HT-29 (cell line): ENCODE measurements at regions not wholly inside any gene's neighbourhood (a gene's known extent, or its start where the extent isn't known, plus 50 kb on each side); places are given as distances from the start of the nearest gene placed in this dataset.

Experiments used
- DNase-seq: peaks from one replicate; pipeline ENCODE4 v3.0.0-alpha.2; 2015; ENCODE audit warnings: low spot score

DNA sequence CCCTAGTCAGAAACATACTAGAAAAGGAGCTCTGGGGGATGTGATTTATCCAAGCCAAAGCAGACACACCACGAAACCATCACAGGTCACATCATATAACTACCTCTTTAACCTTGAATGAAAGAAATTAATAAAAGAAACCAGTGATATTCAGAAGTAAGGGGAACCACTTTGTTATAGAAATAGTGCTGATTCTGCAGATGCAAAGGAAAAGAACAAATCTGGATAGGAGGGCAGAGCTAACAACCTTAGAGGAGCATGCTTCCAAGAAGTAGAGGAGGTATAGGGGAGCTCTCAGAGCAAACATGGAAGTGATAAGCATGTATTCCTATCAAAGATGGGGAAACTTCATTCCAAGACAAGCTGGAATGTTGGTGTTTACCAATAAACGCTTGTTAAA, 117.0 kb upstream of the MDM1 start:
- no peak for DNase-seq

DNA sequence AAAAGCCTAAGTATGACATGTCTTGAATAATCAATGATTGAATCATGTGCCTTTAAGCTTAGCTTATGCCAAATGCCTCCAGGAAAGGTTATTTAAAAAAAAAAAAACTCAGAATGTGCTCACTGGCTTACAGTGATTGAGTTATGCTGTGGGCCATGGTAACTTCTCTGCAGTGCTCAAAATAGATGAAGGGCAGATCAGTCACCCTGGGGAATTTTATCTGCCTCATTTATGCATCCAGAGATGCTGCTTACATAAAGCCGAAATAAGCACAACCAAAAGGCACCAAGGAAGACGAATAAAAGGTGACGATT, 118.7 kb upstream of the MDM1 start:
- no peak for DNase-seq

DNA sequence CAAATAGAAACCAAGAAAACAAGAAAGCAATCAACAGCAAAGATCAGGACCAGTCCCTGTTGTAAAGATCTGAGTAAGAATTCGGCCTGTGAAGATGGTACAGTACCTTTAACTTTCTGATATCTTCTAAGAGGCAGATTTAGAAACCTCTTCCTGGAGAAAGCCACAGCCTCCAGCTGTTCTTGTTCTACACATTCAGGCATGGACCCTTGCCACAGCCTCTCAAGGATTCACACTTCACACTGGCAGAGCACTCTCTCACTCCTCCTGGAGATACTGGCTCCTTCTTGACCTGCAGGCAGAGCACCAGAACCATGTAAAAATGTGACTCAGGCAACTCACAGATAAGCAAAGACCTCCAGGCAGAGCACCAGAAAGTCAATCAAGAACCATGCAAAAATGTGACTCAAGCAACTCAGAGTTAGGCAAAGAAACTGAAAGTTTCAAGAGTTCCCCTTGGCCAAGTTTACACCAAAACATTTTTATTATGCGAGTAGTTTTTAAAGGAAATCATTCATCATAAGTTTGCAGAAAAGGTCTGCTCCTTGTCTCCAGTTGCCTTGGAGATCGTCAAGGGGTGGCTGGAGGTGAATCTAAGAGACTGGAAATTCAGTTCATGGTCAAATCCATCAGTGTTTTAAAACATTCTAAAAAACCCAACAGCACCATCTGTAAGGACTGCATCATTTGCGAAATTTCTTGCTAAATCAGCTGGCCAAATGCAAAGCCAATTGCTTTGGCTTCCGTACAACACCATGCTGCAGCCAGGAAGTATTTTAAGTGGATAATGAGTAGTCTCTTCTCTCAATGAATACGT, 119.3 kb upstream of the MDM1 start:
- no peak for DNase-seq

DNA sequence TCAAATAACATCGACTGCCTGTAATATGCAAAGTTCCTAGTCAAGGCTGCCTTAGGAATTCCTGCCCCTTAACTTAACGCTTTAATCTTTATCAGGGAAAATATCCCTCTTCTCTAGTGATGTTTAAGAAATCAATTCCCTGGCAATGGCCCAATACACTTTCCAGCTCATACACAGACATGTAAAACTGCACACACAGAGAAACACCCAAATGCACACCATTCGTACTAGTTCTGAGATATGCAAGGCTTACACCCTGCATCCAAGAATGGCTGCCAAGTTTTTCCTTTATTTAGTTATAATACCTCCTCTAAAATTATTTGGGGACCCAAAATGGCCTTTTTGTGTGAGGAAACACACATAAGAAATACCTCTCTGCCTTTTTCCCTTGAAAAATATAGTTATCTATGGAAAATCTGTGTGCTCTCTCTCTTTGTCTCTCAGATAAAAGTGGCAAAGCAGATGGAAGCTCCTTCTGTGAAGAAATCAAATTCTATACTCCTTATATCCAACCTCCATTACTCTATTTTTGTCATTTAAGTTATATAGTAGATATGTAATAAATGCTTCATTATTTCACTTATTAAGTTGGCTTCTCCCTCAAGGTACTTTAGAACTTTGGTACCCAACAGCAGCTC, 120.0 kb upstream of the MDM1 start:
- DNase-seq: no peak

DNA sequence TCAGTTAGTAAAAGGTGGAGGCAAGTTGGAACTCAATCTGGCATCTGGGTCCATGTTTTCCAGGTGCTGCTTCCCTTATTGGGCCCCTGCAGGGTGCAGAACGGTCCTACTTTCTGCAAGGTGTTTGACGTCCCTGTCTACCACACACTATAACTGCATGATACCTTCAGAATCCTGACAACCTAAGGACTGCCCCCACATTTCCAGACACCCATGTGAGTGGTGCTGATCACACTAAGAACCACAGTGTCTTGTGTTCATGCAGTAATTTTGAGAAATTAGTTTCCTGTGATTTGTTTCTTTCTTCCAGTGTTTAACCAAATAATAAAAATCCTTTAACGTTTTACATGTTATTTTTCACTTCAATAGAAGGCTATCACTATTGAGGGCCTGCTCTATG, 121.1 kb upstream of the MDM1 start:
- no peak for DNase-seq

DNA sequence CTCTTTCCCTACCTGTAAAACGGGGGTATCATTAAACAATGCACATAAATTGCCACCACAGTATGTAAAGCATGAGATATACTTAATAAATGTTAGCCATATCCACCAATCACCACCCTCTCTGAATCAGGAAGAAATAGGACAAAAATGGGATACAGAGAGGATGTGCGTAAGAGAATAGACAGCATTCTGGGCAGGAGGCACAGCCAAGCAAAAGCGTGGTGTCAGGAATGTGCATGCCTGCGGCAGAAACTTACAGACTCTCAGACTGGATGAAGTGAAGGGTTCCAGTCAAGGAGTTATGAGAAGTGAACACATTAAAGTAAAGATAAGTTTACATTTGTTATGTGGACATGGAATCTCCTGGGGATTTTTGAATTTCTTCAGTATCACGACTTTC, 121.7 kb upstream of the MDM1 start:
- no peak for DNase-seq

DNA sequence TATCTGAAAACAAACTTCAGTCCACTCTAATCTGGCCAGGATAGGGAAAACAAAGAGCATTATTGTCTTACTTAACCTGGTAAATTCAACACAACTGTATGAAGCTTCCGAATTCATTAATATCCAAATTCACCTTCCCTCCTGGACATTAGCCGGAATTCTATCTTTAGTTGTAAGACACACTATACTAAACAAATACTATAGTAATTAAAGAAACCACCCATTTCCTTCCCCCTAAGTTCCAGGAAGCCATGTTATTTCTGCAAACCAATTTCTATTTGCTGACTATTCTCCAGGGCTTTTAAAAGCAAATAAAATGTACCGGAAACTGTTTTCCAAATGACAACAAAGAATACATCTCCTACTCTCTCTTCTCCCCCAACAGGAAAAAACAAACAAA, 122.7 kb upstream of the MDM1 start:
- no peak for DNase-seq

DNA sequence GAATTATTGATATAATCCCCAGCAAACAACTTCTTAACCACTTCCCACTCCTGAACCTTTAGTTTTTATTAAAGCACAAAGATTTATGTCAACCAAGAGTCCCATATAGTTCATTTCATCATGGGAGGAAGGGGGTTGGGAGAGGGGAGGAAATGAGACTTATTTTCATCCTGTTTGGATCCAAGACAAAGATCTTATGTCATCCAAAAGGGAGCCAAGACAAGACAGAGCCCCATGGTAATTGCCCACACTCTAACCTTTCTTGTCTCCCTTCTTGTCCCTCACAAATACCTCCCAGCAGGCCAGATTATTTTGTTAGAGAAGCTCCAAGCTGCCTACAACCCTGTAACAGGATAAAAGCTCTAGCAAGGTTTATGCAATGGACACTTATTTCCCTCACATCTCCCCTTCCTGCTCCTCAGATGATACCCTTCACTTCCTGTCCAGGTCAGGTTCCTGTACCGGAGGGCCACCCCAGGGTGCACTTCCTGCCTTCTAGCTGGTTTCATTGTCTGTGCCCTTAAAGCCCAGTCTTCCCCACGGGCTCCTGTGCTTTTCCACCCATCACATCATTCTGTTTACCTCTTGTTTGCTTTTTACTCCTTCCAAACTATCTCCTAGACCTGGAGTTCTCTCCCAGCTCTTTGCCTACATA, 123.7 kb upstream of the MDM1 start:
- no peak for DNase-seq

DNA sequence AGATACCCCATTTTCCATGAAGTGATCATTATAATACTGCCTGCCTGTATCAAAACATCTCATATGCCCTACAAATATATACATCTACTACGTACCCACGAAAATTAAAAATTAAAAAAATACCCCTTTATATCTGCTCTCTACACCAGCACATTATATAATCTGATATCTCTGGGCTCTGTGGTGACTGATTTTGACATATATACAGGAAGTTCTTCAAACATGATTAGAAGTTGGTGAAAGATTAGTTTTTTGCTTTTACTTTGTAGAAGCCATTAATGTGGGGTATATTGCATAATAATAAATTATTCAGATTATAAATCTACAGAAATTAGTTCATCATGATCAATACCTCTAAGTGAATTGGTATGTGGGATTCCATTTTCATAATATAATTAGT, 126.7 kb upstream of the MDM1 start:
- DNase-seq: no peak

DNA sequence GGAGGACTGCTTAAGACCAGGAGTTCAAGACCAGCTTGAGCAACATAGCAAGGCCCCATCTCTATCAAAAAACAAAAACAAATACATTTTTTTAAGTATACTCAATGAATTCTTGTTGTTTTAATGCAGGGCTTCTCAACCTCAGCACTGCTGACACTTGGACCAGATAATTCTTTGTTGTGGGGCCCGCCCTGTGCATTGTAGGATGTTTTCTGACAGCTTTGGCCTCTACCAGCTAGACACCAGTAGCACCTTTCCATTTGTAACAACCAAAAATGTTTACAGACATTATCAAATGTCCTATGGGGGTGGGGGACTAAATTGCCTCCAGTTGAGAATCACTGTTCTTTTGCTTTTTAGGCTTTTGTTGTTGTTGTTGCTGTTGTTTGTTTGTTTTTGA, 128.1 kb upstream of the MDM1 start:
- DNase-seq: no peak

DNA sequence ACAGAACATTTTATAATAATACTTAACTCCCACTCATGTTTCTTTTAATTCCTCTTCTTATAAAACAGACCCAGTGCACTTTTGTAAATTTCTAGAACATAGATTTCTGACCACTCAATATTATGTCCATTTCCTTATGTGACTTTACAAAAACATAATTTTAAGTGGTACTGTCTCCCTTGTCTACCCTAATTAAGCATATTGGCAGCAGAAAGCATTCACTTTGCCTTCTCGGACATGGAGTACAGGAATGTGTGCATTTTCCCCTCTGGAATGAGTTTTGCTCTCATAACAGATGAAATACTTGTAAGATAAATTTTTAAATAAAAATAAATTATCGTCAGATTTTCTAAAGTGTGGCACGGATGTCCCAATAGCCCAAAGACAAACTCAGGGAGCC, 129.5 kb upstream of the MDM1 start:
- DNase-seq: no peak

DNA sequence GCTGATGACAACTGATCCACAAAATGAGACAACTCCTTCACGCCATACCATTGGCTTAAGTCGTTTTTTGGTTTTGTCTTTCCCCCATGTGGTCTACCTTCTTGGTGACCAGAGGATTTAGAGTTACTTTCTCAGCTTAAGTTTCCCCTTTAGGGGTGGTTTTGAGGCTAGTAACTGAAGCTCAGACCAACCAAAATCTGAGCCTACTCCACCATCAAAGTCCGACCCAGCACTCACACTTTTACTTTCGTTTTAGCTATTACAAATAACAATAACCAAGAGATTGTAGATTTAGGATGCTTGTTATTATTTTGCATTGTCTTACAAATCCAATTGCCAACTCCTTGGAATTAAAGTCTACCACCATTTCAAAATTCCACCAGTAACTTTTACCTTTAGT, 130.6 kb upstream of the MDM1 start:
- DNase-seq: no peak

DNA sequence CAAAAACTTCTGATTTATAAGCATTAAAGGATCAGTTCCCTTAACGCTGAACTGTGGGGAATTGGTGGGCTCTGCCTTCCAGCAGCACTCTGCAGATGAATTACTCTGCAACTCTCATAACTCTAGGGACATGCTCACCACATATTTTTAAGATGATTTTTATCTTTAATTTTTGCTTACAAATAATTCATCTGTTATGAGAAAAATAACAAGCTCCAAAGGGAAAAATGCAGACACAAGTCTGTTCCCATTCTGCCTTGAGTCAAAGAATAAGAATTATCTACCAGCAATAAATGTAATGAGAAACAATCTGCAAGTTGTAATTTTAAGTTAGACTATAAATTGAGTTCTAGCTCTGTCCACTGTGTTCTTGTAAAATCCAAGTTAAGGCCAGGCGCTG, 133.1 kb upstream of the MDM1 start:
- DNase-seq: no peak

DNA sequence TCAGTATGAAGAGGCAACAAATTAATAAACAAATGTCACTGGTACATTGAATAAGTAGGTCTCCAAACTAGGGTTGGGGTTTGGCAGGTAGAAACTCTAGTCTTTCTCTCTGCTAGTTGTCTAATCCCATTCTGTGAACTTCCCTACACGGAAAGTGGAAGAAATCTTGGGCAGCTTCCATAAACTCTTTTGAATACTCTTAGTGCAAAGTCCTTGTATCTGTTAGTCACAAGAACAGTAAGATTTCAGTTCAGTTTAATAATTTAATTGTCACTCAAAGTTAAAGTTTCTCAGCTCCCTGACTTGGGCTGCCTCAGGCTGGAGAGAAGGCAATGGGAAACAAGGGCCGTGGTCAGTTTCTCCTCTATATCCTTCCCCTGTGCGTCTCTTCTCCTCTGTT, 135.4 kb upstream of the MDM1 start:
- no peak for DNase-seq

DNA sequence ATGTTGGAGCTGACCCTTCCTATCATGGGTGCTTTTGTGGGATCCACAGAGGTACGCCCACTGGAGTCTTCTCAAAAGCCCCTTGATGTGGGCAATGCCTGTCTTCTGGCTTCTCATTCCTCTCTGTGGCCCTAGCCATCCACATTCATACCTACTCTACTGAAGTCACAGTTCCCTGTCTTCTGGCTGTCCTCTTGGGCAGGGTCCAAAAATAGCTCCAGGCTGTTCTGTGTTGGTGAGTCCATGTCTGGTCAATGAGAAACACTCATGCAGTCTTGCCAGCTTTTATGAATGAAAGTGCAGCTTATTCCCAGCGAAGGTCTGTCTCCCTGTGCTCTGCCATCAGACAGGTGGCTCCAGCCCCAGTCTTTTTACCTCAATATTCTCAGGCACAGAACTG, 135.9 kb upstream of the MDM1 start:
- DNase-seq: no peak

DNA sequence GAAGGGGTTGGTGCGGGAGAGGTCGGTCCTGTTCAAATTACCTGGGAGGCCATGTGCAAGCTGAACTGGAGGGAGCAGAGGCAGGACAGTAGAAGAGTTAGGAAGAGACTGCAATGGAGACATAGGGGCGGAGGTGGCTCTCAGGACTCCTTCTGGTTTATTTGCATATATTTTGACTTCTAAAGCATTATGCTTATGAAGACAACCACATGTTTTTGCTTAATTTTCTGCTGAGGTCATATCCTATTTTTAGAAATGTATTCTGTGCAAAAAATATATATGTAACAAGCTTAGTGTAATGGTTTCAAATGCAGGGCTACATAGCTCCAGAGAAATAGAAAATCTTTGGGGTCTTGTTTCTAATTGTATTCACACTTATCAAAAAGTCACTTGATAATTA, 137.0 kb upstream of the MDM1 start:
- no peak for DNase-seq

DNA sequence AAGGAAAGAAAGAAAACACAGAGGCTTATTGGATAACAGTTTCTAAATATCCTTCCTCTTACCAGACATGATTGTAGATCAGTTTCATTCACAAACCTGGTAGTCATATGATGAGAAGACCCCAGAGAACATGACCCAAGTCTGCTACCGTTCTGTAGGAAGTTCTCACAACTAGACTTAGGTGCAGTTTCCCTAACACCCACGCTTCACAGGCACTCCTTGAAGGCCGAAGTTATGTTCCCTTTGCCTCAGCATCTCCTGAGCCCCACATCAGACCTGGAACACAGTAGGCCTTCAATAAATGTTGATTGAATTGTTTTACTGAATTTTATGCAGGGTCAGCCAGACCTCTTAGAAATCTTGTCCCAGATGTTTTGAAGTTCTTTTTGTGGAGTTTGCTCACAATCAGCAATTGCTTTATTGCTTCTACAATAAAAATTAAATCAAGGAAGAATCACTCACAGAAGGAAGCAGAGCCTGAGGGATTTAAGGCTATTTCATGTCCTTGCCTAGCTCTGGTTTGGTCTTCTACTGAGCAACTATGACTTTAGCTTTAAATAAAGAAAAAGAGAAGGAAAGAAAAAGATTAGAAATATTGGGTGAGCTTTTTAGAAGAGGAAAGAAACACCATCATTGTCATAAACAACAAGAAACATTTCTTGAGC, 138.6 kb upstream of the MDM1 start:
- DNase-seq: no peak

DNA sequence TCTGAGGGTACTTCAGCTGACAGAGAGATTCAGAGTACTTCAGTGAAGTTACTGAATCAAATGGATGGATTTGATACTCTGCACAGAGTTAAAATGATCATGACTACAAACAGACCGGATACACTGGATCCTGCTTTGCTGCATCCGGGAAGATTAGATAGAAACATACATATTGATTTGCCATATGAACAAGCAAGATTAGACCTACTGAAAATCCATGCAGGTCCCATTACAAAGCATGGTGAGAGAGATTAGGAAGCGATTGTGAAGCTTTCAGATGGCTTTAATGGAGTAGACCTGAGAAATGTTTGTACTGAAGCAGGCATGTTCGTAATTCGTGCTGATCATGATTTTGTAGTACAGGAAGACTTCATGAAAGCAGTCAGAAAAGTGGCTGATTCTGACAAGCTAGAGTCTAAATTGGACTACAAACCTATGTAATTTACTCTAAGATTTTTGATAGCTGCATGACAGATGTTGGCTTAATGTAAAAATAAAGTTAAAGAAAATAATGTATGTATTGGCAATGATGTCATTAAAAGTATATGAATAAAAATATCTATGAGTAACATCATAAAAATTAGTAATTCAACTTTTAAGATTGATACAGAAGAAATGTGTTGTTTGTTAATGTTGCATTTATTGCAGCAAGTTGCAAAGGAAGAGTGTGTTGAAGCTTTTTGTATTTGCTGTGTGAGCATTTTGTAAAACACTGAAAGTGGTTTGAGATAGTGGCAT, 136.1 kb upstream of the RAP1B start:
- no peak for DNase-seq

DNA sequence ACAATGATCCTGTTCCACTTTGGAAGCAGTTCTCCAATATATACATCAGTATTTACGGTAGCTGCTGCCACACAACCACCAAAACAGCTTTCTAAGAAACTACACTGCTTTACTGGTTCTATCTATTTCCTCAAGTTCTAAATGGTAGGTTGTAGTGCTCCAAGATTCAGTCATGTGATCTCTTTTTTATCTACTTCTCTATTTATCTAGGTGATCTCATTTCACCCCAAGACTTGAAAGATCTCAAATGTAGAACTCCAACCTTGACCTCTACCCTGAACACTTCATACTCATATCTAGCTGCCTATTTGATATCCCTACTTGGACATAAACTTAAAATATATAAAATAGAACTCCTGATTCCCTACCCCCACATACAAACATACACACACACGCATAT, 133.9 kb upstream of the RAP1B start:
- no peak for DNase-seq

DNA sequence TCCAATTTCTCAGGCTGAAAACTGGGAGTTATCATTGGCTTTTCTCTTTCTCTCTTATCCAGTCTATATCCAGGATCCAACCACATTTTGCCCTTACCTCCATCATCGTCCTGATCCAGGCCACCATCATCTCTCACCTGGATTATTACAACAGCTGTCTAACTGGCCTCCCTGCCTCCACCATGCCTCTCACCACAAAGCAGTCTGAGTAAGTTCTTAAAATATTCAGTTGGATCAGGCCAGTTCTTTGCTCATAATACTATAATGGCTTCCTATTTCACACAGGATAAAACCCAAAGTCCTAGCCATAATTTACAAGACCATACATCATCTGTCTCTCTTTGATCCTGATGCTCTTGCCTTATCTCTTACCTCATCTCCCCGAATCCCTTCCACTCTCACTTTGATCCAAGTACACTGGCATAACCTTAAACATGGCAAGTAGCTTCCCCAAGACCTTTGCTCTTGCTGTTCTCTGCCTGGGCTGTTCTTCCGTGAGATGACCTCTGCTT, 133.4 kb upstream of the RAP1B start:
- DNase-seq: no peak

DNA sequence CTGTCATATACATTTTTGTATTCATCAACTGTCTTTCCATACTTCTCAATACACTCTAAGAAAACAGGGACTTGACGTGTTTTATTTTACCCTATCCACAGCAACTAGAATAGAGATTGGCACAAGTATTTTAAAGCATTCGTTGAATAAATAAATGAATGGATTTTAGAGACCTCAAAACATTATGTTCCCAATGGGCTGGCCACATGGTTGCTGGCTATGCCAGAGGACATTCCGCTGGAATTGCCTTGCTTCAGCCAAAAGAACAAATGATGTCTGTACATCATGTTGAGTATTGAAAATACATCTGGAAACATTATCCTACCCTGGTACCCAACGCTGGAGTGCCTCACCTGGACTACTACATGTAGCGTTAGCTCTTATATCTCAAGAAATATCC, 132.8 kb upstream of the RAP1B start:
- no peak for DNase-seq
